CD4-positive, alpha-beta T cell treated with Interleukin-17A for 1 hour (primary cell): ENCODE measurements at regions not wholly inside any gene's neighbourhood (a gene's known extent, or its start where the extent isn't known, plus 50 kb on each side); places are given as distances from the start of the nearest gene placed in this dataset.

Source experiments
- DNase-seq: peaks from one replicate; pipeline ENCODE4 v3.0.0-alpha.2; 2020

DNA sequence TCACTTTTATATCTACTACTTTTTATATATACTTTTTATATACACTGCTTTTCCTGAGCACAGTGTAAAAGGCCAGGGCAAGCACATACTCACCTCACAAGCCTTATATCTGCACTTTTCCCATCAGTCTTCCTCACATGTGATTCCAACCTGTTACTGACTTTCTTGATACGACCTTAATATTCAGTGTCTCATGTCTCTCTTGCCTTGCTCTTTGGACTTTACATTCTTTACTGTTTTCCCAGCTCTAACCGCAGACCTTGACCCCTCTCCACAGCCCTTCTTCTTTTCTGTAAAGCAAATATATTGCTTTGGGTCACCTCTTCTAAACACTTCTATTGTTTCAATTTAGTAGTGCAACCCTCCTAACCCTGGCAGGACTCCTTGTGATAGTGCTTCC, 353.1 kb upstream of the ANO5 start:
- DNase-seq, result no peak

DNA sequence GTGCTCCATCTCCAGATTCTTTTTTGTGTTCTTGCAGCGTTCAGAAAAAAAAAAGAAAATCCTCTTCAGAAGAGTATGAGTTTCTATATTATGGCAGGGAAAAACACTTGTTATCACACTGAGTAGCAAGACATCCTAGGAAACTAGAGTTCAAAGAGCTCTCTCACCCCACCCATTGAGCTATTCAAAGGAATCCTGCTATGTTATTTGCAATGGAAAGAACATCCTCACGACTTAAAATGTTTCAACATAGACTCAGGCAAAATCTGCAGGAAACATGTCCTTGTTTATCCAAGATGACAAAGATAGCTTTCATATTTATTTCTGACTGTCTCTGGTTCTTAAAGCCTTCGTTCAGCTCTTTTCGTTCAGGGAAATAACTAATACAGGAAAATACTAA, 331.6 kb upstream of the ANO5 start:
- DNase-seq, result no peak

DNA sequence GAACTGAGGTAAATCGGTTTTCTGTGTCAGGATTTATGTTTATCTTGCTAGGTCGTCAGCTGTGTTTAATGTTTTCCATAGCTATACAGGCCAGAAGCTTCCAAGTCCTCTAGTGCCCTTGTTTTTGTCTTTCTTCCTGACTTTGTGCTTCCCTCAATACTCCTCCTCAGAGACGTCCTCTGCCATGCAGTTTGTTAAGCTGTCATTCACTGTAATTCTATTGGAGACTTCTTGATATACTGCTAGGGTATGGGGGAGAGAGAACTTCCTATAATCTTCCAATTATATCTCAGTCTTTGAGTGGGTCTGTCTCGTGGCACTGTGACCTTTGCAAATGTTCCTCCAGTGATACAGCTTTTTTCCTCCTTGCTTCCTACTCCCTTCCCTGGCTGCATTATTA, 327.3 kb upstream of the ANO5 start:
- DNase-seq, result no peak

DNA sequence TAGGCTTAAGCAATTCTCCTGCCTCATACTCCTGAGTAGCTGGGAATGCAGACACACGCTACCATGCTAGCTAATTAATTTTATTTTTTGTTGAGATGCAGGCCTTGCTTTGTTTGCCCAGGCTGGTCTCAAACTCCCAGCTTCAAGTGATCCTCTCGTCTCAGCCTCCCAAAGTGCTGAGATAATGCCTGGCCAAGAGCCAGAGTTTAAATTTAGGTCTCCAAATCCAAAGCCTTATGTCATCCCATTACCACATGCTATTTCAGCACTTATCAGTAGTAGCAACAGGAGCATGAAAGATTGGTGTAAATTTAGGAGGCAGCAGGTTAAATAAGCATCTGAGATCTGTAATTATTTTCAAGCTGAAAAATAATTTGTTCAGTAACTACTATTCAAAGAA, 326.1 kb upstream of the ANO5 start:
- DNase-seq, result no peak

DNA sequence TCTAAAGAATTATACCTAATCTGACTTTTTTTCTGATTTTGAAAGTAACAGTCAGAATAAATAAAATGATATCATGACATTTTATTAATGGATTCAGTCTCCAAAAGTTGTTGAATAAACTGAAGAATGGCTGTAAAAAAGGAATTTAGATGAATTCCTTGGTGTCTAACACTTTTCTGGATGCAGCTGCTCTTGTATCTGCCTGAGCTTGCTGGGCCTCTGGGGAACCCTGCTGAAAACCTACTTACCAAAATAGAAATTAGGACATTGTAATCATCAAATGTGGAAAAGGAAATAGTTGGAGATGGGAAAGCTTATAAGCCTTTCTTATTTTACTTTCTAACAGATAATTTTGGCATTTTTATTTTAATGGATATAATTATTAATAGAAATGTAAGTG, 315.7 kb upstream of the ANO5 start:
- no peak for DNase-seq

DNA sequence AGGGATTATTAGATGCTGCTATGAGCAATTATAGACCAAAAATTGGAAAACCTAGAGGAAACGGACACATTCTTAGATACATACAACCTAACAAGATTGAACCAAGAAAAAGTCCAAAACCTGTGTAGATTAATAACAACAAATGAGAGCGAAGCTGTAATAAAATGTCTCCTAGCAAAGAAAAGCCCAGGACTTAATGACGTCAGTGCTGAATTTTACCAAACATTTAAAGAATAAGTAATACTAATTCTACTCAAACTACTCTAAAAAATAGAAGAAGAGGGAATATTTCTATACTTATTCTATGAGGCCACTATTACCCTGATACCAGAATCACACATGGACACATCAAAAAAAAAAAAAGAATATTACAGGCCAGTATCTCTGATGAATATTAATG, 309.5 kb upstream of the ANO5 start:
- DNase-seq, result no peak

DNA sequence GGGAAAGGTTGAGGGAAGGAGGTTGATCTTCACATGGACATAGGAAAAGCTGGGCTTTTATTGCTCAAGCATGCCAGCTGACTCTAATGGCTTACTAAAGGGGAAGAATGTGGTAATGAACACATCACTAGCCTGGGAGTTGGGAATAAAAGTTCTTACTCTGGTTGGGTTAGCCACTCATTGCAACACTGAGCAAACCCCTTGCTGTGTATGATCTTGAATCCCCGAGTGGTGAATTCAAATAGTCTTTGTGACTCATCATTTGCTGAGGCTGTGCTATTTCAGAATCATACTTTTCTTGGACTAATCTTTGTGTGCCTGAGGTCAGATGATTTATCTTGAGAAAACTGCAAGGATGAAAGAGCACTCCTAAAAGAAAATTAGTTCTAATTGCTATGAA, 304.1 kb upstream of the ANO5 start:
- no peak for DNase-seq

DNA sequence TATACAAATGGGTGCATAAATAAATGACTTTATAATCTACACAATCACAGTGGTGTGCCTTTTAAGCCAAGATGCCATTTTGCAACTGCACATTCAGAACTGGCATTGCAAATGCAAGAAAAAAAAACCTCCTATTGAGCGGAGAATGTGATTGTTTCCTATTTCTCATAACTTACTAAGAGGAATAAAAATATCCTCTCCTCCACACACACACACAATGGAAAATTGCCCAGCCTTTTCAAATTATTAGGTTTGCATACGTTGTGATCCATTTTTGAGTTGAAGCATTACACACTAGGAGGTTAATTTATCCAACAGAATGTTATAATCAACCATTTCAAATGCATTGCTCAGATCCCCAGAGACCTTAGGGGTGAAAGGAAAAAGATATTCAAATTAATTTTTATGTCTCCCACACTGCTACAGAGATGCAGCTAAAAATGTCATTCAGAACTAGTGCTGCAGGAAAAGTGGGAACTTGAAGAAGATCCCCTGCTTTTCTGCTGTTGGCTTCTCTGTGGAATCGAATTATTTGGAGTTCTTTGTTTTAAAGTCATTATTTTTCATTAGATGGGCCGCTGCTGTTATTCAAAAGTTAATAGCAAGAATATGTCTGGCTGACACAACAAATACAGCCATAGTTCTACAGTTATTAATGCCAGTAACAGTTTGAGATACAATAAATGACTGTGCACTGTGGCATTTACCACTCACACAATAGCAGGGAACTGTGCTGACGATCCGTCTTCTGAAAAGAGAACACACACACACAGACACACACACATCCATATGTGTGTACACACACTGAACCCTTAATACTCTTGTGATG, 299.9 kb upstream of the ANO5 start:
- no peak for DNase-seq

DNA sequence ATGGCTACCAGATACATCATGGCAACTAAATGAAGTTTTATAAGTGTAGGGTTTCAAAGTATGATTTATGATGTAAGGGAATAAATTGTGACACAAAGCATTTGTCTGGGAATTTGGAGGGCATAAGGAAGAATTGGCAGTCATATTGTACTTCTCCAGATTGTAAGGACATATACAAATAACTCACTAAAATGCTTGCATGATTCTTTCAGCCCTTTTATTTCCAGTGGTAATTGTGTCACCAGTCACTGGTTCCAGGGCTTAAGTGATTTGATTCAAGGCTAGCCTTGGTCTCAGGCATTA, 299.4 kb upstream of the ANO5 start:
- DNase-seq, result no peak

DNA sequence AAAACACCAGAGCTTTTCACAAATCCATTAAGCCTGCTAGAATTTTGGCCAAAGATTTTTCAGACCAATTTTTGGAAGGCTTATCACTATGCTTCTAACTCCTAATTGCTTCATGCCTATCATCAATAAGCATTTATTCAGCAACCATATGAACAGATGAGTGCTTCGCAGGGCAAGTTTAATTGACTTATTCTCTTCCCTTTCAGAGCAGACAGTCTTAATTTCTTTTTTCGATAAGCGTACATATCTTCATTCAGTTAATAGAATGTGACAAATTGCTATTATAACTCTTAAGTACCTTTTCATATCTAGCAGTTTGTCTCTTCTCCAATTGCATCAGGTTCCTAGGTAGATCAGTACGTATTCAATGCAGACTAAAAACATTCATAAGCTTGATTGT, 298.4 kb upstream of the ANO5 start:
- DNase-seq, result no peak

DNA sequence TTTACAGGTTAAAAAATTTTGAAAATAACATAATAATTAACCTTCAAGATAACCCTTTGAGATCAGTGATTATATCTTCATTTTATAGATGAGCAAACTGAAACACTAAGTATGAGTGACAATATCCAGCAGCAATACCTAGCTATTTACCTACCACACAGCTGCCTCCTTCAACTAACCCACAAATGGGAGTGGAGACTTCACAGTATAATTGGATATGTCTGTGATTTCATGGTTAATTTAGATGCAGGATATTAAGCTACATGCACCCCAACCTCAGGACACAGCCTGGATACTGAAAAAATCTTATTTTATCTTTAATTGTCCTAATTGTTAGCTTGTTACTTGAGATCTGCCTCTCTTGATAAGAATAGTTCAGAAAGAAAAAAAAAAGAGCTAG, 297.2 kb upstream of the ANO5 start:
- no peak for DNase-seq

DNA sequence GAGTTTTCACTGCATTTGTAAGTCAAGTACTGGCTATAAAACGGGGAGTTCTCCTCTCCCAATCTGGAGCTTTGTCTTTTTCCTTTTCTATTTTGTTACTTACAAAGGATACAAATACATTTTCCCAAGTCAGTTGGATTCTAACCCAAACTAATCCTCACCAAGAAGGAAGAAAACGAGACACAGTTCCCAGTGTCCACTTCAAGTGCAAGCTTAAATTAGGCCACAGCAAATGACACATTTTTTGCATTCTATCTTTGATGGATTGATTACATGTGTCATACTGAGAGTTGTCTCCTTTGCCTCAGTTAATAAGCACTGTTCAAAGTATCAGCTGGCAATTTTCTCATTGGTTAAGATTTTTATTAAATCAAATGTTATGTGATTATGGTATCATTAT, 296.7 kb upstream of the ANO5 start:
- DNase-seq, result no peak

DNA sequence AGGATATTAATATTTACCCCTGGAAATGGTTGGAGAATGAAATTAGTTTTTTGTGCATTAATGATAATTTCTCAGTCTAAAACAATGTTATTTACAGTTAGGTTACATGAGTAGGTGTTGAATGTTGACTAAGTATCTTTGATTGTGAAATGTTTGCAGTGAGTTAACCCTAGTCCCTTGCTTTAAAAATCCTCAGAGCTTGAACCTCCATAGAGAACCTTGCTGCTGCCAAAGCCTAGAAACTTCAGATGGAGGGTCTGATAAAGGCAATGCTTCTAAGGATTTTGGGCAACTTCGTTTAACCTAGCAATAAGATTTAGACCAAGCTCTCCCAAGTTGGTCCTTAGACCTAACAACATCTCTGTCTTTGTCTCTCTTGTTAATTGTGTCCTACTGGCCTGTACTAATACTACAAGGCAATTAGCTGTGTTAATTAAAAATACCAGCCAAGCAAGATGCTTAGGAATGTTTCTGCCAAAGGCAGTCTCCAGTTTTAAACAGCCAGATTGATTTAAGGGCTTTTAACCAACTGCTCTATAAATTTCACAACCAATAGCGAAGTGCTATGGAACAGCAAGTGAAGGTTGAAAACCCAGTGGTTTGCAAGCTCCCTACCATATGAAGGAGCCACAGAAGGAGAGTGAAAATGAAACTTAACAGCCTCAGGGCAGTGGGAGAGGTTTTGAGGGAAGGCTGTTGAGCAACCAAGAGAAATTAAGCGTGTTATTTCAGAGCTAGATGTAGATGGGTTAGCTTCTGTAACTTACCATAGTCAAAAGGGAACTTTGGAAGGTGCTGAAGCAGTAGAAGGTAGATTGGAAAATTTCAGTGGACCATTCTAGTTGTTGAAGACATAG, 295.9 kb upstream of the ANO5 start:
- no peak for DNase-seq

DNA sequence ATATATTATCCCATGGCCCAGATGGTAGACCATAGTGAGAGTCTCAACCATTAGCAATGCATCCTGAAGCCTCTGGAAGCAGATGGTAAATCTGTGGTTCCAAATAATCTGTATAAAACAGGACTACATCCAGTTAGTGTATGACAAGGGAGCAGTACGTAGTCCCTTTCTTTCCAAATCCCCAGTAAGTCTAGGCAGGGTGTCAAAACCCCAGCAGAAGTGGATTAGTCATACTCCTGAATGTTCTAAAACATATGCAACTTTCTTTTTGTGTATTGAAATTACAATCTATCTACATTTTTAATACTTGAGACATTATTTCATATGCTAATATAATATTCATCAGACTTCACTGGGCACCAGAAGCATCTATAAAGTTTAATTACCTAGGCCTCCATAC, 295.1 kb upstream of the ANO5 start:
- DNase-seq, result no peak

DNA sequence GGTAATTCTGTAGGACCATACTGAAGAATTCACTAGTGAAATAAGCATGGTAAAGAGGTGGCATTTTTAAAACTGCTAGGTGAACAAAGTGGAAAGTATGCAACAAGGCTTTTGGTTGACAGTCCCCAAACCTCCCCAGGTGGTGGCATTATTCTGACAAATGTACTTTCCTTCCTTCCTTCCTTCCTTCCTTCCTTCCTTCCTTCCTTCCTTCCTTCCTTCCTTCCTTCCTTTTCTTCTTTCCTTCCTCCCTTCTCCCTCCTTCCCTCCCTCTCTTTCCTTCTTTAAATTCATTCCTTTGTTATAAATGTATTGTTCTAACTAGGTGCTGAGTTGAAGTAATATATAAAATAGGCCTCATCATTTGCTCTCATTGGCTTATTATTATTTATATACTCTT, 284.7 kb upstream of the ANO5 start:
- DNase-seq, result no peak

DNA sequence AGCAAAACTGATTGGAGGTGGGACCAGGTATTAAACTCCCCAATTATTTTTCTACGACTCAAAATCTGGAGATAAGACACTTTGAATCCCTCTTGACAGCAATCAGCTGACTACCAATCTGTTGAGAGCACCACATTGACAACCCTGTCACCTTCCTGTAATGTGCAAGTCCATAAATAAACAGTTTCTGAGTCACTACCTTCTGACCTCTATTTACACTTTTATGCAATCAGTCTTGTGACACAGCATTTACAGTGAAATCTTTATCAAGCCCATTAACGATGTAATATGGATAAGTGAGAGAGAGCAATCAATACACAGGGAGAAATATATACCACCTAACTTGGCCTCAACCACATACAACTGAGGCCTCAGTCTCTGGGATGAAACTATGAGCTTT, 283.7 kb upstream of the ANO5 start:
- DNase-seq, result no peak

DNA sequence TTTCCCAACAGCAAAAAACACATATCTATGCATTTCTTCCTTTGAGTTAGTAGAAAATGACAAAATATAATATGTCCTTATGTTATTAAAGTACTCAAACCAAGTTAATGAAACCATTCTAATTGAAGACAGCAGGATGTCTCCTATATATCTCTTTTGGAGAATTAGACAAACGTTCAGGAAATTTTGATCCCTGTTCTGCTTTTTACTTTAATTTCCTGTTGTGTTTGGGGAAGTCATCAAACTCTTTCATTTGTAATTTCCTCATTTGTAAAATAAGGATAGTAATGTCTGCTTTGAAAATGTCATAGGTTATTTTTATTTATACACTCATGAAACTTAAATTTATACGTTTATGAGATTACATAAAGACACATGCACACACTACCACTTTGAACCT, 281.8 kb upstream of the ANO5 start:
- no peak for DNase-seq

DNA sequence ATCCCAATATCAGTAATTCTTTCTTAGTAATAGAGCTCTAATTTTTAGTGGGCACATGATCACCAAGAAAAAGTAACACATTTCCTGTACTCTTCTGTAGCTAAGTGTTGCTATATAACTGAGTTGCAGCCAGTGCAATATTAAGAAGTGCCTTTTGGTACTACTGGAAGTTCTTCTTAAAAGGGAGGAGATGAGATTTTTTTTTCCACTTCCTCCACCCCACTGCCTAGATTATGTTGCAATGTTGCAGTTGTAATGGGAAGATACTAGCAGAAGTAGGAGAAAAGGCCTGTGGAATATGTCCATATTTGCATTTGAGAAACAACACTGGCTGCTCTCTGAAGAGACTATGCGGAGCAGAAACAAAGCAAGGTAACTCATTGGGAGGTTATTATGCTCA, 280.6 kb upstream of the ANO5 start:
- DNase-seq, result no peak

DNA sequence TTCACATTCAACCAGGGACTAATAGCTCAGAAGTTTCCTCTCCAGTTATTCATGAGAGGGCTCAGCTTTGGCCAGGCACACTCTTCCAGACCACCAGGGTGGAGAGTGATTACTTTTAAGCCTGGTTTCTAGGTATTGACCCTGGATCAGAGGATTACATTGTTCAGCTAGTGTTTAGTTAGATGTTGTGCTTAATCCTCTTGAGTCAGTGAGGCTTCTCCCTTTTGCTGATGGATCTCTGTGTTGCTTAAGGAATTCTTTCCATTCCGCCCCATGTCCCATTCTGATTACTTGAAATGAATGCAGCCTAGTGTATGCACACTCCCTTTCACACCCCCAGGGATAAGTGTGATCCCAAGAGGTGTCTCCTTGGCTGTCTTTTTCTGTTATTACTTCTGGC, 271.7 kb upstream of the ANO5 start:
- DNase-seq, result no peak

DNA sequence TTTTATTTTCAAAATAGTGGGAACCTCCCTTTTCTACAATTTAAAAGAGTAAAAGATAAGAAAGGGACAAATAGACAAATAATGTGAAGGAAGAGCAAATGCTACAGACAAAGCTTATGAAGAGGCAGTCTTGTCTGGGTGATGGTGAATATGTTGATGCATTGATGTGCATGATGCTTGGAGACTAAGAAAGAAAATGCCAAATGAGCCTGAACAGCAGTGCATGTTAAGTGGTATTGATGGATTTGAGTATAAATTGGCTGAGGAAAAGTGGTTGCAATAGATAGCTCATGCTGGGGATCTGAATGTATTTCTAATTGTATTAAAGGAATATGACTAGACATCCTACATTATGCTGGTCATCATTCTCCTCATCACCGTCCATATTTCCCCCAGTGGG, 268.6 kb upstream of the ANO5 start:
- no peak for DNase-seq

DNA sequence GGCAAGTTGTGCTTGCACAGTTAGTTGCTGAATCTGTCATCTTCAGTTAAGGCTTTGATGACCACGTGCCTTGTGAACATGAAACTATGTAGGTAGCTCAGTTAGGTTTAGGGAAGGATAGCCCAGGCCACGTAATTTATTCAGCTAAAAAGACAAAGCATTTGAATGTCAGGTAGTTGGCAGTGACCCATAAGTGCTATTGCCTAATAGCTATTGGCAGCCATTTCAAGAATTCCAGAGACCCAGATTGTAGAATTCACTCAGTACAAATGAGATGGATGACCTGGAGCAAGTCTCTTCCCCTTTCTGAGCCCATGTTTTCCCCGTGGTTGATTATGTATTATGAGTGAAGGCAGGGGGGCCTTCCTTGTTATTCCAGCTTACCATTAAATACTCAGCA, 265.3 kb upstream of the ANO5 start:
- DNase-seq, result no peak

DNA sequence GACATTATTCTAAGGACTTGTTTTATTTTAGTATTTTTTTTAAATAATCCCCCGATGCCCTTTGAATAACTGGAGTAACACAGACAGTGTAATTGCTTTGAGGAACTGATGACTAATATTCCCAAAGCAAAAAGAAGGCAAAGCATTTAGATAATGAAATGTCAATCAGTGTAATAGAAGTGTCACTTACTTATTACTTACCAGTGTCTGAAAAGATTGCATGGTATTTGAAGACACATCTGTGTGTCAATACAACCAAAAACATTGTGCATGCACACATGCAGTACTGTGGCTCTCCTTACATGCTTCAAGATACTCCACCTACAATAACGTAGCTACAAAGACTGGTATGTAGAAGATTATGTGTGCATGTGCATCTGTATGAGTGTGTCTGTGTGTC, 264.0 kb upstream of the ANO5 start:
- DNase-seq, result no peak

DNA sequence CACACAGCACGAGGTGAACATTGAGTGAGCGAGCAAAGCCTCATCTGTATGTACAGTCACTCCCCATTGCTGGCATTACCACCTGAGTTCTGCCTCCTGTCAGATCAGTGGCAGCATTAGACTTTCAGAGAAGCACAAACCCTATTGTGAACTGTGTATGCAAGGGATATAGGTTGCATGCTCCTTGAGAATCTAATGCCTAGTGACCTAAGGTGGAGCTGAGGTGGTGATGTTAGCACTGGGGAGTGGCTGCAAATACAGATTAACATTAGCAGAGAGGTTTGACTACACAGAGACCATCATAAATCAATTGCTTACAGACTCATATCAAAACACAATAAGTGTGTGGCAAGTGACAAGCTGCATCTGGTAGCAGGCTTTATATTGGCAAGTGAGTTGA, 262.5 kb upstream of the ANO5 start:
- DNase-seq, result no peak

DNA sequence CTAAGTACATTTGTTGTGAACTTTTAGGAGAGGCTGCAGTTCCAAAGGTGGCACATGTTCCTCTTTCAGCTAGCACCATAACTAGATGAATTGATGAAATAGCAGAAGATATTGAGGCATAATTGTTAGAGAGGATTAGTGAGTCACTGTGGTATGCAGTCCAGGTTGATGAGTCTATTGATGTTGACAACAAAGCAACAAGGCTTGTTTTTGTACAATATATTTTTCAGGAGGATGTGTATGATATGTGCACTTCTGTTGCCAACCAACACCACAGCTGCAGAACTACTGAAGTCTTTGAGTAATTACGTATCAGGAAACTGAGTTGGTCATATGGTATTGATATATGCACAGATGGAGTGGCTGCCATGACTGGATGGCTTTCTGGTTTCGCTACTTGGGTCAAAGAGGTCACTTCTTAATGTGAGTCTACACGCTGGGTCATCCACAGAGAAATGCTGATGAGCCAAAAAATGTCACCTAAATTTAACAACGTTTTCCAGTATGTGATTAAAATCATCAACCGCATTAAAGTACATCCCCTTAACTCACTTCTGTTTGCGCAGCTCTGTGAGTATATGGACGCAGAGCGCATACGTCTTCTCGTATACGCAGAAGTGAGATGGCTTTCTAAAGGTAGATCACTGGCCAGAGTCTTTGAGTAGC, 261.3 kb upstream of the ANO5 start:
- DNase-seq, result no peak
